HG03135 (cell line): ENCODE measurements at regions not wholly inside any gene's neighbourhood (a gene's known extent, or its start where the extent isn't known, plus 50 kb on each side); places are given as distances from the start of the nearest gene placed in this dataset.

ENCODE experiments used
- ATAC-seq: cut with Tn5 transposase; IDR thresholded peaks from one replicate; pipeline ENCODE4 v1.9.1; 2021; ENCODE audit warnings: mild to moderate bottlenecking, moderate library complexity; ENCODE audit not compliant: unreplicated experiment

- no peak for ATAC-seq
These were observed 279.3 kb downstream of the TMX3 start for GRCh38 chr18:68435581-68435980.

GRCh38 chr18:68431922-68432198 lies 283.0 kb downstream of the TMX3 start:
- ATAC-seq, result no peak

- no peak for ATAC-seq
These were observed 283.6 kb downstream of the TMX3 start for GRCh38 chr18:68431111-68431921.

GRCh38 chr18:68429841-68430240 lies 285.1 kb downstream of the TMX3 start:
- ATAC-seq, result no peak

- no peak for ATAC-seq
These were observed 285.8 kb downstream of the TMX3 start for GRCh38 chr18:68429111-68429510.

- no peak for ATAC-seq
These were observed 286.2 kb downstream of the TMX3 start for GRCh38 chr18:68428661-68429060.

GRCh38 chr18:68427951-68428401 lies 286.9 kb downstream of the TMX3 start:
- ATAC-seq, result no peak

- no peak for ATAC-seq
These were observed 288.1 kb downstream of the TMX3 start for GRCh38 chr18:68426731-68427315.

- ATAC-seq, result no peak
These were observed 296.0 kb downstream of the TMX3 start for GRCh38 chr18:68418881-68419280.

GRCh38 chr18:68418226-68418868 lies 296.6 kb downstream of the TMX3 start:
- ATAC-seq, result no peak

GRCh38 chr18:68417826-68418225 lies 297.1 kb downstream of the TMX3 start:
- ATAC-seq, result no peak

- no peak for ATAC-seq
These were observed 297.6 kb downstream of the TMX3 start for GRCh38 chr18:68417166-68417799.

- ATAC-seq, result no peak
These were observed 300.5 kb downstream of the TMX3 start for GRCh38 chr18:68414407-68414806.

- ATAC-seq, result no peak
These were observed 305.3 kb downstream of the TMX3 start for GRCh38 chr18:68409576-68409975.

GRCh38 chr18:68406761-68407160 lies 308.1 kb downstream of the TMX3 start:
- no peak for ATAC-seq

GRCh38 chr18:68402784-68403183 lies 312.1 kb downstream of the TMX3 start:
- ATAC-seq, result no peak

- no peak for ATAC-seq
These were observed 314.0 kb downstream of the TMX3 start for GRCh38 chr18:68400889-68401288.

GRCh38 chr18:68399721-68400120 lies 315.2 kb downstream of the TMX3 start:
- ATAC-seq, result no peak

- no peak for ATAC-seq
These were observed 317.5 kb downstream of the TMX3 start for GRCh38 chr18:68397241-68398035.

GRCh38 chr18:68394705-68395104 lies 320.2 kb downstream of the TMX3 start:
- ATAC-seq, result no peak

- no peak for ATAC-seq
These were observed 323.1 kb downstream of the TMX3 start for GRCh38 chr18:68391801-68392200.
